ENCODE measurements at regions not wholly inside any gene's neighbourhood (a gene's known extent, or its start where the extent isn't known, plus 50 kb on each side); places are given as distances from the start of the nearest gene placed in this dataset.
"Not testable (repeated sequence)": the region's sequence is repeated elsewhere in the genome, so short reads cannot be mapped to it uniquely, and the experiment has no call there.

GRCh38 chr15:91649831-91650321 is 203.6 kb upstream of the SLCO3A1 start:
- no peak for DNase-seq (ENCODE audit: extremely low read depth, low read depth)
- TF ChIP-seq, protein P1, sequence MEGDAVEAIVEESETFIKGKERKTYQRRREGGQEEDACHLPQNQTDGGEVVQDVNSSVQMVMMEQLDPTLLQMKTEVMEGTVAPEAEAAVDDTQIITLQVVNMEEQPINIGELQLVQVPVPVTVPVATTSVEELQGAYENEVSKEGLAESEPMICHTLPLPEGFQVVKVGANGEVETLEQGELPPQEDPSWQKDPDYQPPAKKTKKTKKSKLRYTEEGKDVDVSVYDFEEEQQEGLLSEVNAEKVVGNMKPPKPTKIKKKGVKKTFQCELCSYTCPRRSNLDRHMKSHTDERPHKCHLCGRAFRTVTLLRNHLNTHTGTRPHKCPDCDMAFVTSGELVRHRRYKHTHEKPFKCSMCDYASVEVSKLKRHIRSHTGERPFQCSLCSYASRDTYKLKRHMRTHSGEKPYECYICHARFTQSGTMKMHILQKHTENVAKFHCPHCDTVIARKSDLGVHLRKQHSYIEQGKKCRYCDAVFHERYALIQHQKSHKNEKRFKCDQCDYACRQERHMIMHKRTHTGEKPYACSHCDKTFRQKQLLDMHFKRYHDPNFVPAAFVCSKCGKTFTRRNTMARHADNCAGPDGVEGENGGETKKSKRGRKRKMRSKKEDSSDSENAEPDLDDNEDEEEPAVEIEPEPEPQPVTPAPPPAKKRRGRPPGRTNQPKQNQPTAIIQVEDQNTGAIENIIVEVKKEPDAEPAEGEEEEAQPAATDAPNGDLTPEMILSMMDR (IDR thresholded peaks at IDR 0.05; ENCODE audit: low read depth, low read length, missing control alignments): no peak
- H3K4me3 ChIP-seq (replicated peaks; ENCODE audit: low read depth, low read length): no peak overlapping the region

DNA sequence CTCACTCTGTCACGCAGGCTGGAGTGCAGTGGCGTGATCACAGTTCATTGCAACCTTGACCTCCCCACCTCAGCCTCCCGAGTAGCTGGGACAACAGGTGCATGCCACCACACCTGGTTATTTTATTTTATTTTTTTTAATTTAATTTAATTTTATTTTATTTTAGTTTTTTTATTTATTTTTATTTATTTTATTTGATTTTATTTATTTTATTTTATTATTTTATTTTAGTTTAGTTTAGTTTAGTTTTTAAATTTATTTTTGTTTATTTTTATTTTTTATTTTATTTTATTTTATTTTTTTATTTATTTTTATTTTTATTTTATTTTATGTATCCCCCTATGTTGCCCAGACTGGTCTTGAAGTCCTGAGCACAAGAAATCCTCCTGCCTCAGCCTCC is 202.3 kb upstream of the SLCO3A1 start:
- no peak for DNase-seq (ENCODE audit: extremely low read depth, low read depth)
- TF ChIP-seq, protein P1 (IDR thresholded peaks at IDR 0.05; ENCODE audit: low read depth, low read length, missing control alignments): no peak
- H3K4me3 ChIP-seq (replicated peaks; ENCODE audit: low read depth, low read length): no peak overlapping the region

GRCh38 chr15:91652610-91653207 is 200.8 kb upstream of the SLCO3A1 start:
- DNase-seq (ENCODE audit: extremely low read depth, low read depth): no peak
- TF ChIP-seq, protein P1 (IDR thresholded peaks at IDR 0.05; ENCODE audit: low read depth, low read length, missing control alignments): no peak
- no peak overlapping the region for H3K4me3 ChIP-seq (replicated peaks; ENCODE audit: low read depth, low read length)

DNA sequence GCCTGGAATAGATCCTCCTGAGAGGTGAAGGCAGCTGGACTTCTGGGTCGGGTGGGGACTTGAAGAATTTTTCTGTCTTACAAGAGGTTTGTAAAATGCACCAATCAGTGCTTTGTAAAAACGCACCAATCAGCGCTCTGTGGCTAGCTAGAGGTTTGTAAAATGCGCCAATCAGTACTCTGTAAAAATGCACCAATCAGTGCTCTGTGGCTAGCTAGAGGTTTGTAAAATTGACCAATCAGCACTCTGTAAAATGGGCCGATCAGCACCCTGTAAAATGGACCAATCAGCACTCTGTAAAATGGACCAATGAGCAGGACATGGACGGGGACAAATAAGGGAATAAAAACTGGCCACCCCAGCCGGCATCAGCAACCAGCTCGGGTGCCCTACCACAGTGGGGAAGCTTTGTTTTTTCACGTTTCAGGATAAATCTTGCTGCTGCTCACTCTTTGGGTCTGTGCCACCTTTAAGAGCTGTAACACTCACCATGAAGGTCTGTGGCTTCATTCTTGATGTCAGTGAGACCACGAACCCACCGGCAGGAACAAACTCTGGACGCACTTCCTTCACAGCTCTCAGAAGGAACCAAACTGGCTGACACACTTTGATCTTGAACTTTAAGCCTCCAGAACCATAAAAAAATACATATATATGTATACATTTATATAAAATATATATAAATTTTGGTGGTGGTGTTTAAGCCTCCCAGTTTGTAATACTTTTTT is 197.8 kb upstream of the SLCO3A1 start:
- DNase-seq (ENCODE audit: extremely low read depth, low read depth); H3K4me3 ChIP-seq (replicated peaks; ENCODE audit: low read depth, low read length): not testable (repeated sequence)

- DNase-seq (ENCODE audit: extremely low read depth, low read depth): no peak
- TF ChIP-seq, protein P1 (IDR thresholded peaks at IDR 0.05; ENCODE audit: low read depth, low read length, missing control alignments): no peak
- no peak overlapping the region for H3K4me3 ChIP-seq (replicated peaks; ENCODE audit: low read depth, low read length)
Measured at GRCh38 chr15:91660174-91660649, 193.3 kb upstream of the SLCO3A1 start.

DNA sequence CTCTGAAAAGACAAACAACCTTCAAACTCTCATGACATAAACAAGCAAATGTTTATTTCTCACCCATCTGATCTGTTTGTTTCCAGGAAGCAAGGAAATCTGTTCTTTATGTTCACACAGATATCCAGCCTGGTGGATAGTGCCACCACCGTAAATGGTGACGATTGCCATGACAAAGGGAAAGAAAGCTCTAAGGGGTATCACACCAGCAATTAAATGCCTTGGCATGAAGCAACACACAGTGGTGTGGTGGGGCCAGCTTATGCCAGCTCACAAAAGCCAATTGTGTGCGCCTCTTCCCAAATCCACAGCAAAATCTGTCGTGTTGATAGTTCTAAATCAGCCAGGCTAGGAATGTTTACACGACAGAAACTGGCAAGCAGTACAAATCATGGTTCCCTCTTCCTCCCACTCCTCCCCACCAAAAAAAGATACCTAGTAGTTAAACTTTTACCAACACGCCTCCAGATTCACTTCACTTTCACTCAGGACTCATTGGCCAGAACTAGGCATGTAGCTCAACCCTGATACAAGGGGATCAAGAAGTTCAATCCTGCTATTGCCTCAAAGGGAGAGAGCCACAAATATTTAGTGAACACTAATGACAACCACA is 189.2 kb upstream of the SLCO3A1 start:
- no peak for DNase-seq (ENCODE audit: extremely low read depth, low read depth)
- no peak overlapping the region for H3K4me3 ChIP-seq (replicated peaks; ENCODE audit: low read depth, low read length)
- TF ChIP-seq, protein P1 (IDR thresholded peaks at IDR 0.05; ENCODE audit: low read depth, low read length, missing control alignments): no peak

GRCh38 chr15:91665212-91665611 is 188.3 kb upstream of the SLCO3A1 start:
- no peak for DNase-seq (ENCODE audit: extremely low read depth, low read depth)
- TF ChIP-seq, protein P1 (IDR thresholded peaks at IDR 0.05; ENCODE audit: low read depth, low read length, missing control alignments): no peak
- no peak overlapping the region for H3K4me3 ChIP-seq (replicated peaks; ENCODE audit: low read depth, low read length)
